ENCODE measurements at regions not wholly inside any gene's neighbourhood (a gene's known extent, or its start where the extent isn't known, plus 50 kb on each side); places are given as distances from the start of the nearest gene placed in this dataset.

- H3K4me1 ChIP-seq (ENCODE audit: insufficient read depth, low read length, poor library complexity, severe bottlenecking): no peaks in the 10 kb centered on the region
- H3K36me3 ChIP-seq (ENCODE audit: insufficient read depth, low read length, poor library complexity, severe bottlenecking): no peaks in the 10 kb centered on the region
- no peak overlapping the region for H3K4me3 ChIP-seq (ENCODE audit: low read depth, low read length, poor library complexity, severe bottlenecking)
- BruUV-seq (replicated peaks): no TSS peak
- DNase-seq (ENCODE audit: low spot score): no peak
- CTCF ChIA-PET: no interaction called here
- intact Hi-C loops (cut with micrococcal nuclease; ENCODE audit: unreplicated experiment): no loop called here
- H3K27me3 ChIP-seq (replicated peaks; ENCODE audit: insufficient read depth, low read depth, low read length, poor library complexity): no peaks in the 10 kb centered on the region
- H3K27ac ChIP-seq (ENCODE audit: low read depth, low read length, poor library complexity, severe bottlenecking): no peak overlapping the region
- H3K9me3 ChIP-seq (ENCODE audit: low read depth, low read length, poor library complexity, severe bottlenecking): no peaks in the 10 kb centered on the region
- TF ChIP-seq, protein P1, sequence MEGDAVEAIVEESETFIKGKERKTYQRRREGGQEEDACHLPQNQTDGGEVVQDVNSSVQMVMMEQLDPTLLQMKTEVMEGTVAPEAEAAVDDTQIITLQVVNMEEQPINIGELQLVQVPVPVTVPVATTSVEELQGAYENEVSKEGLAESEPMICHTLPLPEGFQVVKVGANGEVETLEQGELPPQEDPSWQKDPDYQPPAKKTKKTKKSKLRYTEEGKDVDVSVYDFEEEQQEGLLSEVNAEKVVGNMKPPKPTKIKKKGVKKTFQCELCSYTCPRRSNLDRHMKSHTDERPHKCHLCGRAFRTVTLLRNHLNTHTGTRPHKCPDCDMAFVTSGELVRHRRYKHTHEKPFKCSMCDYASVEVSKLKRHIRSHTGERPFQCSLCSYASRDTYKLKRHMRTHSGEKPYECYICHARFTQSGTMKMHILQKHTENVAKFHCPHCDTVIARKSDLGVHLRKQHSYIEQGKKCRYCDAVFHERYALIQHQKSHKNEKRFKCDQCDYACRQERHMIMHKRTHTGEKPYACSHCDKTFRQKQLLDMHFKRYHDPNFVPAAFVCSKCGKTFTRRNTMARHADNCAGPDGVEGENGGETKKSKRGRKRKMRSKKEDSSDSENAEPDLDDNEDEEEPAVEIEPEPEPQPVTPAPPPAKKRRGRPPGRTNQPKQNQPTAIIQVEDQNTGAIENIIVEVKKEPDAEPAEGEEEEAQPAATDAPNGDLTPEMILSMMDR (conservative IDR thresholded peaks at IDR 0.05; ENCODE audit: low read depth, low read length): no peak
- TF ChIP-seq EZH2 (IDR thresholded peaks at IDR 0.05; ENCODE audit: borderline replicate concordance, low read depth, low read length, poor library complexity, severe bottlenecking): no peak
- POLR2A ChIA-PET (ENCODE audit: low non-redundant PET): no interaction called here
Measured at GRCh38 chr2:120509213-120509815, 163.4 kb downstream of the INHBB start.

GRCh38 chr2:120509991-120510735, 164.2 kb downstream of the INHBB start:
- intact Hi-C loops (cut with micrococcal nuclease; ENCODE audit: unreplicated experiment): loop anchor here (10.0 kb wide), 1 partner anchor 165 kb away; the partner anchor contains the start of gene INHBB
- Histone ChIP-seq H3K27ac (ENCODE audit: low read depth, low read length, poor library complexity, severe bottlenecking) (no peak overlapping the region), H3K4me1 (ENCODE audit: insufficient read depth, low read length, poor library complexity, severe bottlenecking) (no peaks in the 10 kb centered on the region), H3K36me3 (ENCODE audit: insufficient read depth, low read length, poor library complexity, severe bottlenecking) (no peaks in the 10 kb centered on the region), H3K9me3 (ENCODE audit: low read depth, low read length, poor library complexity, severe bottlenecking) (no peaks in the 10 kb centered on the region), H3K4me3 (ENCODE audit: low read depth, low read length, poor library complexity, severe bottlenecking) (no peak overlapping the region), H3K27me3 (replicated peaks; ENCODE audit: insufficient read depth, low read depth, low read length, poor library complexity) (no peaks in the 10 kb centered on the region)
- DNase-seq (ENCODE audit: low spot score): no peak
- TF ChIP-seq, protein P1 (conservative IDR thresholded peaks at IDR 0.05; ENCODE audit: low read depth, low read length): no peak
- TF ChIP-seq EZH2 (IDR thresholded peaks at IDR 0.05; ENCODE audit: borderline replicate concordance, low read depth, low read length, poor library complexity, severe bottlenecking): no peak
- ChIA-PET CTCF (no interaction called here), POLR2A (ENCODE audit: low non-redundant PET) (no interaction called here)
- BruUV-seq (replicated peaks): no TSS peak

- H3K4me3 ChIP-seq (ENCODE audit: low read depth, low read length, poor library complexity, severe bottlenecking): no peak overlapping the region
- no peaks in the 10 kb centered on the region for H3K4me1 ChIP-seq (ENCODE audit: insufficient read depth, low read length, poor library complexity, severe bottlenecking)
- no peaks in the 10 kb centered on the region for H3K27me3 ChIP-seq (replicated peaks; ENCODE audit: insufficient read depth, low read depth, low read length, poor library complexity)
- POLR2A ChIA-PET (ENCODE audit: low non-redundant PET): no interaction called here
- no peak overlapping the region for H3K27ac ChIP-seq (ENCODE audit: low read depth, low read length, poor library complexity, severe bottlenecking)
- no peak for DNase-seq (ENCODE audit: low spot score)
- no peaks in the 10 kb centered on the region for H3K36me3 ChIP-seq (ENCODE audit: insufficient read depth, low read length, poor library complexity, severe bottlenecking)
- H3K9me3 ChIP-seq (ENCODE audit: low read depth, low read length, poor library complexity, severe bottlenecking): no peaks in the 10 kb centered on the region
- no TSS peak for BruUV-seq (replicated peaks)
- intact Hi-C loops (cut with micrococcal nuclease; ENCODE audit: unreplicated experiment): loop anchor here (10.0 kb wide), 1 partner anchor 166 kb away; the partner anchor contains the start of gene INHBB
- CTCF ChIA-PET: no interaction called here
- TF ChIP-seq, protein P1 (conservative IDR thresholded peaks at IDR 0.05; ENCODE audit: low read depth, low read length): no peak
- TF ChIP-seq EZH2 (IDR thresholded peaks at IDR 0.05; ENCODE audit: borderline replicate concordance, low read depth, low read length, poor library complexity, severe bottlenecking): no peak
Measured at GRCh38 chr2:120510751-120511395, 164.9 kb downstream of the INHBB start.
